ENCODE measurements at regions not wholly inside any gene's neighbourhood (a gene's known extent, or its start where the extent isn't known, plus 50 kb on each side); places are given as distances from the start of the nearest gene placed in this dataset.

DNA sequence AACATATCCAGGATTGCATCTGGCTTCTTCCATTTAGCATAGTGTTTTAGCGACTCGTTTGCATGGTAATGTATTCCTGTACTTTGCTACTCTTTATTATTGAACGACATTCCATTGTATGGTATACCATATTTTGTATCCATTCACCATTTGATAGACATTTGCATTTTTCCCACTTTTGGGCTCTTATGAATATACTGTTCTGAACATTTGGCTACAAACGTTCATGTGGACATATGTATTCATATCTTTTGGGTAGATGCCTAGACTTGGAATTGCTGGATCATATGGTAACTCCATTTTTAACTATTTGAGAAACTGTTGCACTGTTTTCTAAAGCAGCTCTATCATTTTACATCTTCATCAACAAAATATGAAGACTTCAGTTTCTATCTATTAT lies 383.7 kb upstream of the AKR1E2 start:
- DNase-seq (ENCODE audit: low spot score in 2 of 2), result no peak
- no peaks in the 10 kb centered on the region for H3K36me3 ChIP-seq (replicated peaks)
- H3K4me1 ChIP-seq, result no peaks in the 10 kb centered on the region
- in situ Hi-C loops (cut with MboI; ENCODE audit: low sequenced_read_pairs), result no loop called here
- no peaks in the 10 kb centered on the region for H3K27me3 ChIP-seq (ENCODE audit: low read depth)
- no peak overlapping the region for H3K4me3 ChIP-seq
- H3K9me3 ChIP-seq, result no peaks in the 10 kb centered on the region

DNA sequence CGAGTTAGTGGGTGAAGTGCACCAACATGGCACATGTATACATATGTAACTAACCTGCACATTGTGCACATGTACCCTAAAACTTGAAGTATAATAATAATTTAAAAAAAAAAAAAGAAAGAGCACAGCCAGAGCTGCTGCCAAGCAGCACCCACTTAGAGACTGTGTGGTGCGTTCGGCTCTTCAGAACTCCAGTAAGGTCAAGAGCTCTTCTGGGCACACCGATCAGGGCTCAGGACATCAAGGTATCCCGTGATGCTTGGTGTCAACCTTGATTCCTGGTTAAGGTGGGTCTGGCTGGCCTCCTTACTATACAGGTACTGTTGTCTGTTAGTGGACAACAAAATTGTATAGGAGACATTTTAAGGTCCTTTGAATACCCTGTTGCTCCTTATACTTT lies 385.7 kb upstream of the AKR1E2 start:
- no peaks in the 10 kb centered on the region for H3K27me3 ChIP-seq (ENCODE audit: low read depth)
- DNase-seq (ENCODE audit: low spot score in 2 of 2), result no peak
- in situ Hi-C loops (cut with MboI; ENCODE audit: low sequenced_read_pairs), result no loop called here
- H3K36me3 ChIP-seq (replicated peaks), result no peaks in the 10 kb centered on the region
- H3K4me1 ChIP-seq, result no peaks in the 10 kb centered on the region
- H3K4me3 ChIP-seq, result no peak overlapping the region
- no peaks in the 10 kb centered on the region for H3K9me3 ChIP-seq

DNA sequence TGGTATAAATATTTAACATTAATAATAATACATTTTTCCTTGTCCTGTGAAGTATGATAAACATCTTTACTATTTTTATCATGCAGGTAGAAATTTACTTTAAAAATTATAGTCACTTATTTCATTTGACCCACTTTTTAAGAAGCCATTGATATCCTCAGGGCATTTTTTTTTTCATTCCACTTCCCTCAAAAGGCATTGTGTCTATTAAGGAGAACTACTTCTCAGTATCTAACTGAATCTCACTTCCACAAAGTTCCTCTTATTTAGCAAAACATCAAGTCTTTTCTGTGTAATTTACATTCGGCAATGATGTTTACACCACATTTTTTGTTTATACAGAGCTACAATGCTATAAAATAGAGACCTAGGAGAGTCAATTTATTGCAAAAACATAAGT lies 388.2 kb upstream of the AKR1E2 start:
- Histone ChIP-seq H3K4me3 (no peak overlapping the region), H3K9me3 (no peaks in the 10 kb centered on the region), H3K27me3 (ENCODE audit: low read depth) (no peaks in the 10 kb centered on the region), H3K4me1 (no peaks in the 10 kb centered on the region), H3K36me3 (replicated peaks) (no peaks in the 10 kb centered on the region)
- DNase-seq (ENCODE audit: low spot score in 2 of 2), result no peak
- in situ Hi-C loops (cut with MboI; ENCODE audit: low sequenced_read_pairs), result no loop called here

DNA sequence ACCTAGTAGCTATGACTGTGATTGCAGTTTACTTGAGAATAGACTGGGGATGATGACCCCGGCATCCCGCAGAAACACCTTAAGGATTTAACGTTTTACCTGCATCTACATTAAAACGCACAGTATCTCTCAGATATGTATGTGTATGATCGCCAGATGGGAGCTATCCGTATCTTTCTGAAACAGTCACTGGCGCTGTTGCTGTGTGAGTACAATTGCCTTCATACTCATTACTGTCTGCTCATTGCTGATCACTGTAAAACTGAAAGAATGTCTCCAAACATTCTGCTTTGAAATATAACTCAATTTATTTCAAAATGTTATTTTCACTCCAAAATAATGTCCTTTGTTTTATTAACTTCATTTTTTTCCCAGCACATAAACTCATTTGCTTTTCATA lies 388.9 kb upstream of the AKR1E2 start:
- H3K4me3 ChIP-seq, result no peak overlapping the region
- no peak for DNase-seq (ENCODE audit: low spot score in 2 of 2)
- no peaks in the 10 kb centered on the region for H3K27me3 ChIP-seq (ENCODE audit: low read depth)
- H3K9me3 ChIP-seq, result no peaks in the 10 kb centered on the region
- in situ Hi-C loops (cut with MboI; ENCODE audit: low sequenced_read_pairs), result no loop called here
- no peaks in the 10 kb centered on the region for H3K4me1 ChIP-seq
- no peaks in the 10 kb centered on the region for H3K36me3 ChIP-seq (replicated peaks)

DNA sequence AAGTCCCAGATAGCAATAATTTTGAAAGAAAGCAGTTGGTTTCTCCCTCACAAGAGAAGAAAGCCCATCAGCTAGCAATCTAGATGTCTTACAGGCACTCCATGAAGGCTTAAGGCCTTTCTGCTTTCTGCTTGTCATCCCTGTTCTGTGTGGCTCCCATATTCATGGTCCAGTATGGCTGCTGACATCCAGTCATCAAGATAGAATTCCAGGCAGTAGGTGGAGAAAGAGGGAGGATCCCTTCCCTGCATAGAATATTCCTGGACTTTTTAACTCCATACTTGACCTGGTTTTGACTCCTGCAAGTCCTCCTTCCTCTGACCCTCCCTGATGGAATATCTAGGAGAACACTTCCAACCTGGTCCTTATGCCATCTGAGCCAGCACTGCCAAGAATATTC lies 389.9 kb upstream of the AKR1E2 start:
- Histone ChIP-seq H3K4me3 (no peak overlapping the region), H3K27me3 (ENCODE audit: low read depth) (no peaks in the 10 kb centered on the region), H3K36me3 (replicated peaks) (no peaks in the 10 kb centered on the region), H3K4me1 (no peaks in the 10 kb centered on the region), H3K9me3 (no peaks in the 10 kb centered on the region)
- in situ Hi-C loops (cut with MboI; ENCODE audit: low sequenced_read_pairs), result no loop called here
- DNase-seq (ENCODE audit: low spot score in 2 of 2), result no peak

- no peaks in the 10 kb centered on the region for H3K27me3 ChIP-seq (ENCODE audit: low read depth)
- no peaks in the 10 kb centered on the region for H3K9me3 ChIP-seq
- in situ Hi-C loops (cut with MboI; ENCODE audit: low sequenced_read_pairs), result no loop called here
- no peaks in the 10 kb centered on the region for H3K4me1 ChIP-seq
- no peak overlapping the region for H3K4me3 ChIP-seq
- no peak for DNase-seq (ENCODE audit: low spot score in 2 of 2)
- no peaks in the 10 kb centered on the region for H3K36me3 ChIP-seq (replicated peaks)
Observed at GRCh38 chr10:4434516-4435071, 391.4 kb upstream of the AKR1E2 start.

DNA sequence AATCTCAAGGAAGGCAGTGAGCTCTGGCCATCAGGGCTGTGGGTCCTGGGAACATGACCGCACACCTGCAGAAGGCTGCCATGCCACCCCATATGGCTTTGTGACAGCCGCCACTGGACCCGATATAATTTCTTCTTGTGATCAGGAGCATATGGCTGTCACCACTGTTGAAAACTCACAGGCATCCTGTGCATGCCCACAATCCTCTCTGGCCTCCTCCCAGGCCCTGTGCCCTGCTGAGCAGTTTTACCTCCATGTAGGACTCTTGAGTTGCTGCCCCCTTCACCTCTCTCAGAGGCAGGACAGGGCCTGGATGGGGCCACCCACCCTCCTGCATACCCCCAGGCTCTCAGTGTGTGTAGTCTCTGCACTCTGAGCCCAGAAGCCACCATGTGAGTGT lies 391.9 kb upstream of the AKR1E2 start:
- in situ Hi-C loops (cut with MboI; ENCODE audit: low sequenced_read_pairs), result no loop called here

DNA sequence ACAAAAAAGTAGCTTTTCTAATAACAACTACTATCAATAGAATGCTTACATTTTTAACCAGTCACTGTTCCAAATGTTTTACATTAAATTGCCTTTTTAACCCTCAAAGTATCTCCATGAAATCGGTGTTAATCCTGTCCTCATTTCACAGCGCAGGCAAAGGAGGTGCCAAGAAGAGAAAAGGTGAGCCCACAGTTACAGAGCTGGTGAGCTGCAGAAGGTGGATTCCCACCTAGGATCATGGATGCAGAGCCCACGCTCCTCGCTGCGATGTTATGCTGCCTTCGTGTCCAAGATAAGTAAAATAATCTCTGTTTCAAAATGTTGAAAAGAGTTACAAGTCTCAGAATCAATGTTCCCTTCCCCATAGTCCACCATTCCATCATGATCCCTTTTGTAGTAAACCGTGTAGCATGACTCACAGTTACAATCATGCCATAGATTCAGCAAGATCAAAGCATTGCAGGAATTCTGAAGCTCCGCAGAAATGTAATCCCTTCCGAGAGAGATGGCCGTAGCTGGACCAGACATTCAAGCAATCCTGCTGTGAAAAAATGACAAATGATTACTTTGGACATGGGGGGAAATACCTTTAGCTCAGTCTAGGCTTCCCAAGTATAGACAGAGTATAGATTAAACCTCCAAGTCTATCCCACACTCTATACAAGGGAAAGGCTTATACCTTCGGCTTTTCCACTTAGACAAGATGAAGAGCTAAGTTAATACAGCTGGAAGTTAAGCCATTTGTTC lies 394.7 kb upstream of the AKR1E2 start:
- H3K36me3 ChIP-seq (replicated peaks), result no peaks in the 10 kb centered on the region
- H3K9me3 ChIP-seq, result no peaks in the 10 kb centered on the region
- in situ Hi-C loops (cut with MboI; ENCODE audit: low sequenced_read_pairs), result no loop called here
- no peaks in the 10 kb centered on the region for H3K4me1 ChIP-seq
- H3K4me3 ChIP-seq, result no peak overlapping the region
- no peak for DNase-seq (ENCODE audit: low spot score in 2 of 2)
- no peaks in the 10 kb centered on the region for H3K27me3 ChIP-seq (ENCODE audit: low read depth)

More for the DNA sequence above, 391.9 kb upstream of the AKR1E2 start:
- no peaks in the 10 kb centered on the region for H3K4me1 ChIP-seq
- DNase-seq (ENCODE audit: low spot score in 2 of 2), result no peak
- H3K4me3 ChIP-seq, result no peak overlapping the region
- H3K27me3 ChIP-seq (ENCODE audit: low read depth), result no peaks in the 10 kb centered on the region
- no peaks in the 10 kb centered on the region for H3K9me3 ChIP-seq
- no peaks in the 10 kb centered on the region for H3K36me3 ChIP-seq (replicated peaks)

GRCh38 chr10:4429571-4429970 lies 396.4 kb upstream of the AKR1E2 start:
- no peaks in the 10 kb centered on the region for H3K4me1 ChIP-seq
- H3K4me3 ChIP-seq, result no peak overlapping the region
- no peaks in the 10 kb centered on the region for H3K36me3 ChIP-seq (replicated peaks)
- H3K9me3 ChIP-seq, result no peaks in the 10 kb centered on the region
- H3K27me3 ChIP-seq (ENCODE audit: low read depth), result no peaks in the 10 kb centered on the region
- in situ Hi-C loops (cut with MboI; ENCODE audit: low sequenced_read_pairs), result no loop called here
- DNase-seq (ENCODE audit: low spot score in 2 of 2), result no peak

- in situ Hi-C loops (cut with MboI; ENCODE audit: low sequenced_read_pairs), result no loop called here
- H3K9me3 ChIP-seq, result no peaks in the 10 kb centered on the region
- no peak for DNase-seq (ENCODE audit: low spot score in 2 of 2)
- H3K36me3 ChIP-seq (replicated peaks), result no peaks in the 10 kb centered on the region
- H3K27me3 ChIP-seq (ENCODE audit: low read depth), result no peaks in the 10 kb centered on the region
- no peak overlapping the region for H3K4me3 ChIP-seq
- no peaks in the 10 kb centered on the region for H3K4me1 ChIP-seq
Observed at GRCh38 chr10:4427532-4427931, 398.5 kb upstream of the AKR1E2 start.

DNA sequence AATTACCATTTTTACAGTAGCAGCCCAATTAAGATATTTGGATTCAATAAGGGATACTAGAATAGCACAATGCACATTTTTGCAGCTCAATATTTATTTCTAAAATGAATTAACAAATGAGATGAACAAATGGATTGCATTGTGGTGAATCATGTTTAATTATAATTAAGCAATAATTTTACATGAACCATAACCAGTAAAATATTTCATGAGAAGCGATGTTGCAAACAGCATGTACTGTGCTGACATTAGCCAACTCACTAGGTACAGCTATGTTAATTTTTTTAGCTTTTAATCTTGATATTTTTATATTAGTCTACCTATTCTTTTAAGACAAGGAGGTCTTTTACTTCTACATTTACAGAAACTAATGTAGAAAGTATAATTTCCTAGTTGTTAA lies 399.1 kb upstream of the AKR1E2 start:
- no peak overlapping the region for H3K4me3 ChIP-seq
- DNase-seq (ENCODE audit: low spot score in 2 of 2), result no peak
- no peaks in the 10 kb centered on the region for H3K9me3 ChIP-seq
- H3K36me3 ChIP-seq (replicated peaks), result no peaks in the 10 kb centered on the region
- H3K4me1 ChIP-seq, result no peaks in the 10 kb centered on the region
- no peaks in the 10 kb centered on the region for H3K27me3 ChIP-seq (ENCODE audit: low read depth)
- in situ Hi-C loops (cut with MboI; ENCODE audit: low sequenced_read_pairs), result no loop called here

GRCh38 chr10:4409319-4409718 lies 416.7 kb upstream of the AKR1E2 start:
- Histone ChIP-seq H3K4me3 (no peak overlapping the region), H3K4me1 (no peaks in the 10 kb centered on the region), H3K9me3 (no peaks in the 10 kb centered on the region), H3K27me3 (ENCODE audit: low read depth) (no peaks in the 10 kb centered on the region), H3K36me3 (replicated peaks) (no peaks in the 10 kb centered on the region)
- in situ Hi-C loops (cut with MboI; ENCODE audit: low sequenced_read_pairs), result no loop called here
- no peak for DNase-seq (ENCODE audit: low spot score in 2 of 2)

GRCh38 chr10:4407783-4408182 lies 418.2 kb upstream of the AKR1E2 start:
- Histone ChIP-seq H3K4me3 (no peak overlapping the region), H3K9me3 (no peaks in the 10 kb centered on the region), H3K36me3 (replicated peaks) (no peaks in the 10 kb centered on the region), H3K4me1 (no peaks in the 10 kb centered on the region), H3K27me3 (ENCODE audit: low read depth) (no peaks in the 10 kb centered on the region)
- in situ Hi-C loops (cut with MboI; ENCODE audit: low sequenced_read_pairs), result no loop called here
- DNase-seq (ENCODE audit: low spot score in 2 of 2), result no peak

- H3K4me1 ChIP-seq, result no peaks in the 10 kb centered on the region
- H3K4me3 ChIP-seq, result no peak overlapping the region
- no peaks in the 10 kb centered on the region for H3K9me3 ChIP-seq
- H3K27me3 ChIP-seq (ENCODE audit: low read depth), result no peaks in the 10 kb centered on the region
- in situ Hi-C loops (cut with MboI; ENCODE audit: low sequenced_read_pairs), result no loop called here
- DNase-seq (ENCODE audit: low spot score in 2 of 2), result no peak
- H3K36me3 ChIP-seq (replicated peaks), result no peaks in the 10 kb centered on the region
Observed at GRCh38 chr10:4405828-4406227, 420.2 kb upstream of the AKR1E2 start.

All from HAP-1 (cell line).